HL-60 (cell line): ENCODE measurements at regions not wholly inside any gene's neighbourhood (a gene's known extent, or its start where the extent isn't known, plus 50 kb on each side); places are given as distances from the start of the nearest gene placed in this dataset.
"Not testable (repeated sequence)": the region's sequence is repeated elsewhere in the genome, so short reads cannot be mapped to it uniquely, and the experiment has no call there.

Experiments used
- DNase-seq, 2 experiments: peaks; one replicate each; pipeline ENCODE4 v3.0.0-alpha.2; 2010 to 2020; ENCODE audit warnings: low read depth in 1 of 2, low spot score in 1 of 2
- H3K27ac ChIP-seq: fragments of 250-450 bp; sonication (Bioruptor Pico); replicated peaks from 2 replicates; pipeline ENCODE4 v1.5.1; 2020; ENCODE audit warnings: mild to moderate bottlenecking, moderate library complexity
- H3K27me3 ChIP-seq: fragments of 250-450 bp; sonication (Bioruptor Pico); 2 replicates; pipeline ENCODE4 v1.5.1; 2021; ENCODE audit warnings: mild to moderate bottlenecking, moderate library complexity; ENCODE audit not compliant: insufficient read depth, poor library complexity, severe bottlenecking
- H3K4me3 ChIP-seq: replicated peaks from 2 replicates; pipeline ENCODE4 v1.5.1; 2011; ENCODE audit warnings: mild to moderate bottlenecking, control low read depth, low read length; ENCODE audit not compliant: insufficient read depth
- CTCF ChIP-seq: IDR thresholded peaks from one replicate; pipeline ENCODE4 v1.5.1; 2011; ENCODE audit warnings: low read length, control low read depth, inconsistent platforms; ENCODE audit not compliant: insufficient read depth
- GABPA ChIP-seq: IDR thresholded peaks from 2 replicates; pipeline ENCODE4 v1.6.1; 2012; ENCODE audit warnings: low read depth
- POLR2AphosphoS5 ChIP-seq: IDR thresholded peaks from 2 replicates; pipeline ENCODE4 v1.6.1; 2012; ENCODE audit warnings: low read depth
- REST ChIP-seq: IDR thresholded peaks from 2 replicates; pipeline ENCODE4 v1.6.1; 2012; ENCODE audit warnings: low read depth; ENCODE audit not compliant: insufficient replicate concordance
- SPI1 ChIP-seq: IDR thresholded peaks from 2 replicates; pipeline ENCODE4 v1.6.1; 2012; ENCODE audit warnings: low read depth, mild to moderate bottlenecking, borderline replicate concordance

GRCh38 chr16:79988089-79988488, 387.6 kb upstream of the MAF start:
- Histone ChIP-seq H3K27me3 (no peaks in the 10 kb centered on the region), H3K27ac (no peak overlapping the region), H3K4me3 (no peak overlapping the region)
- DNase-seq, result no peak
- TF ChIP-seq REST (no peak), SPI1 (no peak), GABPA (no peak), POLR2AphosphoS5 (no peak), CTCF (no peak)

GRCh38 chr16:79986352-79986751, 385.8 kb upstream of the MAF start:
- no peak overlapping the region for H3K27ac ChIP-seq
- no peak for DNase-seq
- no peak overlapping the region for H3K4me3 ChIP-seq
- H3K27me3 ChIP-seq, result no peaks in the 10 kb centered on the region
- TF ChIP-seq REST (no peak), CTCF (no peak), GABPA (no peak), SPI1 (no peak), POLR2AphosphoS5 (no peak)

- Histone ChIP-seq H3K27ac (no peak overlapping the region), H3K4me3 (no peak overlapping the region), H3K27me3 (no peaks in the 10 kb centered on the region)
- TF ChIP-seq CTCF (no peak), REST (no peak), SPI1 (no peak), POLR2AphosphoS5 (no peak), GABPA (no peak)
- DNase-seq, result no peak
These were observed 385.1 kb upstream of the MAF start for GRCh38 chr16:79985606-79986005.

- H3K4me3 ChIP-seq, H3K27me3 ChIP-seq, DNase-seq, H3K27ac ChIP-seq: not testable (repeated sequence)
These were observed 383.6 kb upstream of the MAF start for GRCh38 chr16:79984149-79984548.
